ENCODE measurements at regions not wholly inside any gene's neighbourhood (a gene's known extent, or its start where the extent isn't known, plus 50 kb on each side); places are given as distances from the start of the nearest gene placed in this dataset.

- no peak for ATAC-seq
- DNase-seq (ENCODE audit: low spot score): no peak
- TF ChIP-seq KLF9 (CRISPR knock-in tag; IDR thresholded peaks at IDR 0.05; ENCODE audit: low read depth) (no peak), ZNF549 (CRISPR knock-in tag; IDR thresholded peaks at IDR 0.05) (no peak), GABPA (IDR thresholded peaks at IDR 0.05; ENCODE audit: low read depth, low read length) (no peak), GABPA (CRISPR knock-in tag; IDR thresholded peaks at IDR 0.05; ENCODE audit: low read depth) (no peak), AGO2 (optimal IDR thresholded peaks at IDR 0.05; ENCODE audit: low read depth, low read length) (no peak), MED13 (CRISPR knock-in tag; IDR thresholded peaks at IDR 0.05) (no peak), ZNF503 (CRISPR knock-in tag; IDR thresholded peaks at IDR 0.05) (no peak), CHD4 (IDR thresholded peaks at IDR 0.05; ENCODE audit: borderline replicate concordance, low read length) (no peak), ZBTB3 (CRISPR knock-in tag; IDR thresholded peaks at IDR 0.05; ENCODE audit: borderline replicate concordance, low read depth) (no peak)
- H2AFZ ChIP-seq (ENCODE audit: low read length): no peak overlapping the region
- ChIA-PET CTCF (ENCODE audit: low intra/inter-chr PET ratio, low total read pairs) (no interaction called here), POLR2A (no interaction called here)
- no peak overlapping the region for H3K4me2 ChIP-seq (ENCODE audit: low read depth, low read length)
- H3K4me3 ChIP-seq (replicated peaks in 1 of 3; ENCODE audit: insufficient read depth in 1 of 3, low read depth in 2 of 3, low read length in 3 of 3): no peak overlapping the region
- BruUV-seq (replicated peaks): no TSS peak
- no peaks in the 10 kb centered on the region for H3K79me2 ChIP-seq (ENCODE audit: insufficient read depth, low read length)
- H3K27me3 ChIP-seq (ENCODE audit: control insufficient read depth in 1 of 2, insufficient read depth in 2 of 2, low read length in 2 of 2): no peaks in the 10 kb centered on the region
- WGBS (ENCODE audit: low lambda C conversion rate): no CpG with 5 or more reads among the region's 11 CpGs
- in situ Hi-C loops (cut with HindIII; ENCODE audit: extremely low pct_ligation_motif_present, low pct_unique_long_range_greater_than_20kb): no loop called here
- intact Hi-C loops (cut with micrococcal nuclease; ENCODE audit: unreplicated experiment): no loop called here
- H4K20me1 ChIP-seq (ENCODE audit: insufficient read depth, low read length): no peaks in the 10 kb centered on the region
- H3K4me1 ChIP-seq (ENCODE audit: insufficient read depth, low read length): no peaks in the 10 kb centered on the region
- FAIRE-seq: no peak
- H3K9me3 ChIP-seq (ENCODE audit: low read length): peaks cover 14% of the 10 kb centered on the region
- no peak overlapping the region for H3K9ac ChIP-seq (ENCODE audit: insufficient read depth, low read depth, low read length)
- no peak overlapping the region for H3K27ac ChIP-seq (ENCODE audit: extremely low read length, insufficient read depth, low read length)
- no peaks in the 10 kb centered on the region for H3K36me3 ChIP-seq (replicated peaks in 1 of 2; ENCODE audit: control insufficient read depth in 1 of 2, insufficient read depth in 2 of 2, low read length in 2 of 2)
Measured at GRCh38 chrX:57985951-57986350, 75.7 kb upstream of the ZXDA start.

- Histone ChIP-seq H3K79me2 (ENCODE audit: insufficient read depth, low read length) (no peaks in the 10 kb centered on the region), H3K27me3 (ENCODE audit: control insufficient read depth in 1 of 2, insufficient read depth in 2 of 2, low read length in 2 of 2) (no peaks in the 10 kb centered on the region), H3K4me3 (replicated peaks in 1 of 3; ENCODE audit: insufficient read depth in 1 of 3, low read depth in 2 of 3, low read length in 3 of 3) (no peak overlapping the region), H3K27ac (ENCODE audit: extremely low read length, insufficient read depth, low read length) (no peak overlapping the region), H4K20me1 (ENCODE audit: insufficient read depth, low read length) (no peaks in the 10 kb centered on the region), H3K36me3 (replicated peaks in 1 of 2; ENCODE audit: control insufficient read depth in 1 of 2, insufficient read depth in 2 of 2, low read length in 2 of 2) (no peaks in the 10 kb centered on the region), H3K4me1 (ENCODE audit: insufficient read depth, low read length) (no peaks in the 10 kb centered on the region), H3K9ac (ENCODE audit: insufficient read depth, low read depth, low read length) (no peak overlapping the region), H3K9me3 (ENCODE audit: low read length) (peaks cover 9% of the 10 kb centered on the region), H2AFZ (ENCODE audit: low read length) (no peak overlapping the region), H3K4me2 (ENCODE audit: low read depth, low read length) (no peak overlapping the region)
- intact Hi-C loops (cut with micrococcal nuclease; ENCODE audit: unreplicated experiment): no loop called here
- ATAC-seq: no peak
- ChIA-PET POLR2A (no interaction called here), CTCF (ENCODE audit: low intra/inter-chr PET ratio, low total read pairs) (no interaction called here)
- no CpG with 5 or more reads among the region's 3 CpGs for WGBS (ENCODE audit: low lambda C conversion rate)
- BruUV-seq (replicated peaks): no TSS peak
- in situ Hi-C loops (cut with HindIII; ENCODE audit: extremely low pct_ligation_motif_present, low pct_unique_long_range_greater_than_20kb): no loop called here
- FAIRE-seq: no peak
- no peak for DNase-seq (ENCODE audit: low spot score)
- TF ChIP-seq HDAC2 (CRISPR knock-in tag; IDR thresholded peaks at IDR 0.05): no peak
- no peak for TF ChIP-seq NBN (conservative IDR thresholded peaks at IDR 0.05)
- no peak for TF ChIP-seq SCMH1 (CRISPR knock-in tag; IDR thresholded peaks at IDR 0.05; ENCODE audit: borderline replicate concordance)
- no peak for TF ChIP-seq ZSCAN21 (CRISPR knock-in tag; IDR thresholded peaks at IDR 0.05; ENCODE audit: borderline replicate concordance)
- TF ChIP-seq RFX1 (IDR thresholded peaks at IDR 0.05): no peak
- TF ChIP-seq ZNF792 (CRISPR knock-in tag; IDR thresholded peaks at IDR 0.05): no peak
- no peak for TF ChIP-seq ZIK1 (CRISPR knock-in tag; IDR thresholded peaks at IDR 0.05; ENCODE audit: borderline replicate concordance, low read depth)
- TF ChIP-seq ZNF747 (CRISPR knock-in tag; IDR thresholded peaks at IDR 0.05; ENCODE audit: borderline replicate concordance): no peak
- TF ChIP-seq ZBTB1 (CRISPR knock-in tag; IDR thresholded peaks at IDR 0.05; ENCODE audit: borderline replicate concordance): no peak
- no peak for TF ChIP-seq ZSCAN5A (CRISPR knock-in tag; IDR thresholded peaks at IDR 0.05; ENCODE audit: borderline replicate concordance)
- TF ChIP-seq RNF2 (conservative IDR thresholded peaks at IDR 0.05; ENCODE audit: low read depth): no peak
- no peak for TF ChIP-seq NFIB (CRISPR knock-in tag; IDR thresholded peaks at IDR 0.05; ENCODE audit: borderline replicate concordance)
Measured at GRCh38 chrX:57984620-57985019, 74.4 kb upstream of the ZXDA start.

Data from HepG2 (cell line).